Pancreas (tissue), 10 donors: ENCODE measurements at regions not wholly inside any gene's neighbourhood (a gene's known extent, or its start where the extent isn't known, plus 50 kb on each side); places are given as distances from the start of the nearest gene placed in this dataset.

ENCODE experiments used
- ATAC-seq, 4 donors: fragments of 200-7000 bp; cut with Tn5 transposase; one replicate each; pipeline versions ENCODE4 v1.8.0 to v1.9.1; 2020; ENCODE audit warnings: mild to moderate bottlenecking in 4 of 4, moderate library complexity in 4 of 4
- DNase-seq, 6 donors: peaks; one replicate each; pipeline ENCODE4 v3.0.0-alpha.2; 2020
- FAIRE-seq: peaks from 2 replicates; lab custom pipeline; 2012; peaks lifted over from hg19 to GRCh38; lab: Jason Lieb, UNC
- H3K27ac ChIP-seq, 4 donors: fragments of 200-600 bp; sonication (generic); 1 replicate in 3 of 4; 2 replicates in 1 of 4; pipeline versions ENCODE4 v1.5.0 to v1.8.0; 2020
- H3K27me3 ChIP-seq, 4 donors: fragments of 200-600 bp; one replicate each; pipeline ENCODE4 v1.8.0; 2021
- H3K36me3 ChIP-seq, 3 donors: fragments of 200-600 bp; sonication (generic) in 1 of 3; one replicate each; pipeline versions ENCODE4 v1.5.0 to v1.8.0; 2020 to 2021
- H3K4me1 ChIP-seq, 3 donors: fragments of 200-600 bp; one replicate each; pipeline ENCODE4 v1.8.0; 2021
- H3K4me3 ChIP-seq, 4 donors: fragments of 200-600 bp; sonication (generic) in 2 of 4; one replicate each; pipeline versions ENCODE4 v1.5.0 to v1.8.0; 2020 to 2021
- H3K9me3 ChIP-seq, 4 donors: fragments of 200-600 bp; one replicate each; pipeline ENCODE4 v1.8.0; 2021
- CTCF ChIP-seq, 4 donors: fragments of 200-600 bp; sonication (generic) in 3 of 4; IDR thresholded peaks; one replicate each; pipeline versions ENCODE4 v1.5.0 to v1.8.0; 2021; ENCODE audit warnings: antibody characterized with exemption in 4 of 4
- WGBS, 2 donors: extraction: QIAGEN DNeasy Blood & Tissue Kit; methylation state at CpG; one replicate each; pipeline ENCODE4 v1.1.7; 2013; 5-methylcytosine and 5-hydroxymethylcytosine counted together
- intact Hi-C, 3 donors: fragments of 100-400 bp; cut with DNase I; formaldehyde crosslinking; loops; one replicate each; pipeline versions ENCODE4 v1.11.1 to v1.14.2; 2022
- donor health status: healthy with polysubstance abuse.
- donor health status: DM: no; HTN: no; CAD: no; lungs with moderate emphysema.
- donor health status: DM: no; HTN: no; CAD: no.
- donor health status: control.
- donor health status: control.
- donor health status: Bipolar disorder and iron deficiency.
- donor health status: DM: yes; HTN: yes; CAD: no.
- donor health status: DM: no; HTN: no; CAD: no.
- donor health status: DM: no; HTN: no; CAD: no.
- donor health status: DM: yes; HTN: yes; CAD: no.

GRCh38 chr9:111110805-111111204 is 72.5 kb upstream of the LPAR1 start:
- no peaks in the 10 kb centered on the region for H3K4me1 ChIP-seq
- H3K27ac ChIP-seq = no peak overlapping the region
- 66 to 80% methylated on average over 3 of the region's 3 CpGs for WGBS, 2 donors
- no peak overlapping the region for H3K4me3 ChIP-seq
- ATAC-seq (no peak), FAIRE-seq (no peak), DNase-seq (no peak)
- no peaks in the 10 kb centered on the region for H3K36me3 ChIP-seq
- intact Hi-C loops = no loop called here
- no peak for TF ChIP-seq CTCF (IDR thresholded peaks at IDR 0.05)
- no peaks in the 10 kb centered on the region for H3K9me3 ChIP-seq
- H3K27me3 ChIP-seq = no peaks in the 10 kb centered on the region

- DNase-seq (no peak), FAIRE-seq (no peak), ATAC-seq (peak in 2 of 4 donors; percentile 28 to 52)
- Histone ChIP-seq H3K9me3 (no peaks in the 10 kb centered on the region), H3K27me3 (no peaks in the 10 kb centered on the region), H3K27ac (no peak overlapping the region), H3K36me3 (no peaks in the 10 kb centered on the region), H3K4me3 (no peak overlapping the region), H3K4me1 (no peaks in the 10 kb centered on the region)
- 79 to 91% methylated on average over 3 of the region's 3 CpGs for WGBS, 2 donors
- intact Hi-C loops = no loop called here
- no peak for TF ChIP-seq CTCF (IDR thresholded peaks at IDR 0.05)
Observed at GRCh38 chr9:111108946-111109345, 70.7 kb upstream of the LPAR1 start.

- Histone ChIP-seq H3K36me3 (no peaks in the 10 kb centered on the region), H3K27me3 (no peaks in the 10 kb centered on the region), H3K27ac (no peak overlapping the region), H3K4me3 (no peak overlapping the region), H3K4me1 (no peaks in the 10 kb centered on the region), H3K9me3 (no peaks in the 10 kb centered on the region)
- intact Hi-C loops = no loop called here
- TF ChIP-seq CTCF (IDR thresholded peaks at IDR 0.05) = no peak
- FAIRE-seq (no peak), DNase-seq (no peak), ATAC-seq (no peak)
- WGBS, 2 donors = 79 to 85% methylated on average over 9 of the region's 9 CpGs
Observed at GRCh38 chr9:111107141-111107540, 68.9 kb upstream of the LPAR1 start.

DNA sequence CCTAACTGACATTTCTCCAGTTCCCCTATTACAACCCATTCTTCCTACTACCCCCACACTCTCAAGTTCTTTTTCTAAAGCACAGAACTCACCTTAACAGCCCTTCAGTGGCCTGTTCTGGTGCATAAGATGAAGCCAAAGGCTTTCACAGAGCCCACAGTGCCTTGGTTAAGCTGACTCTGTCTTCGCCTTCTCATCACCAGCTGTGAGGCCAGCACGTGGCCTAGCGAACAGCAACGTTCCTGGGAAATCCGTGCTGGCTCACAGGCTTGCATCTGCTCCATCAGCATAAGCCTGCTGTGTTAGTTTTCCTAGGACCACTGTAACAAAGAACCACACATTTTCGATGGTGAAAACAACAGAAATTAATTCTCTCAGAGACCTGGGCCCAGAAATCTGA is 67.9 kb upstream of the LPAR1 start:
- no peaks in the 10 kb centered on the region for H3K9me3 ChIP-seq
- H3K27ac ChIP-seq = no peak overlapping the region
- no peaks in the 10 kb centered on the region for H3K27me3 ChIP-seq
- H3K4me3 ChIP-seq = no peak overlapping the region
- 68 to 70% methylated on average over 6 of the region's 6 CpGs for WGBS, 2 donors
- H3K4me1 ChIP-seq = no peaks in the 10 kb centered on the region
- no peak for ATAC-seq
- TF ChIP-seq CTCF (IDR thresholded peaks at IDR 0.05) = no peak
- no peak for FAIRE-seq
- DNase-seq = no peak
- H3K36me3 ChIP-seq = no peaks in the 10 kb centered on the region
- intact Hi-C loops = no loop called here

DNA sequence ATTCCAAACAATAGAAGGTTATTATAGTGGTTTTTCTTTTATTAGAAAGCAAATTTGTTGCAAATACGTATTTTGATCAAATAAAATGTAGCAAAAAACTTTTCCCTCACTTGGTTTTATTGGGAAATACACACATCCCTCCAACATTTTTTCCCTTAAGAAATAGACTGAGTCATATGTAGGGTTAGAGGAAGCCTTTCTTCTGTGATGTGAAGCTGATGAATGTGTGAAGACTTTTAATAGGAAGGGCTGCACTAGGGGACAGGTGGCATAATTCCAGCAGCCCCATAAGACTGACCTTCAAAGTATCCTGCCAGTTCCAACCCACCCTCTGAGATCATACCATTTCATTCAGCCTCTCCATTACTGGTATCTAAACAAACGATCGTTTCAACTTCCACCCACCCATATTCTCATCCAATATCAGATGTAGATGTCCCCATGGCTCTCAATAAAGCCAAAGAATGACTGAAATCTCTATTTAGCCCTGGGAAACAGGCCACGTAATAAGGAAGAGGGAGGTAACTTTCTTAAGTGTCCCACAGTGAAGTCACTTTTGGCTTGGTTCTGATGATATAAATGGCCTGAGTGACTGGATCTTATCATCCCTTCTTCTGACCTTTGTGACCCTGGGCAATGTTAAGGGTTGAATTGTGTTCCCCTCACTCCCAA is 64.7 kb upstream of the LPAR1 start:
- FAIRE-seq (no peak), ATAC-seq (no peak), DNase-seq (no peak)
- WGBS, 2 donors = 59 to 73% methylated on average over 4 of the region's 4 CpGs
- Histone ChIP-seq H3K9me3 (no peaks in the 10 kb centered on the region), H3K36me3 (no peaks in the 10 kb centered on the region), H3K27me3 (no peaks in the 10 kb centered on the region), H3K4me3 (no peak overlapping the region), H3K4me1 (no peaks in the 10 kb centered on the region), H3K27ac (no peak overlapping the region)
- intact Hi-C loops = no loop called here
- TF ChIP-seq CTCF (IDR thresholded peaks at IDR 0.05) = no peak
